ENCODE measurements at regions not wholly inside any gene's neighbourhood (a gene's known extent, or its start where the extent isn't known, plus 50 kb on each side); places are given as distances from the start of the nearest gene placed in this dataset.

DNA sequence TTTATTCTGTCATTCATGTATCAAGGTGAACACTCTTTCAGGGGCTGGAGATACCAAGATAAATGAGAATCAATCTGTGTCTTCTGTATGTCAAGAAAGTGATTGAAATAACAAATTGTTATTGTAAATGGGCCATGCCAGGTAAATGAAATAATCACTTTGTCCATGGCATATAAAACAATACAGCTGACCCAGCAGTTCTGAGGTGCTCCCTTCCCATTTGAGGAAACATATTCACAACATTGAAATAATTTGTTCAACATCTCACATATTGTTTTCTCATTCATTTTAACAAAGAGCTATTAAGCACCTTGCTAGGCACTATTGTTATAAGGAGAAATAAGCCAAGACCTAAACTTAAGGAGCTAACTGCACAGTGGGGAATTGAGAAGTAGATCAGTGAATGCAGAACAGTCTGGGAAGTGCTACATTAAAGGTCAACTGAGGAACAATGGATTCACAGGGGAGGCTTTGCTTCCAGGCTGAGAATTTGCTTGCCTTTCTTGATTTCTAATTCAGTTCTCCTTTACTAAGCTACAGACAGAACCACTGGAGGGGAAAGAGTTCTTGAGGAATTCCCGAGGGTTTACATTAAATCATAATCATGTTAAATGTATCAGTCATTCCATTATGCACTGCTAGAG, 806.3 kb upstream of the ARPP21 start:
- H3K36me3 Mint-ChIP-seq (ENCODE audit: insufficient read depth): no peaks in the 10 kb centered on the region
- TF ChIP-seq, protein P1, sequence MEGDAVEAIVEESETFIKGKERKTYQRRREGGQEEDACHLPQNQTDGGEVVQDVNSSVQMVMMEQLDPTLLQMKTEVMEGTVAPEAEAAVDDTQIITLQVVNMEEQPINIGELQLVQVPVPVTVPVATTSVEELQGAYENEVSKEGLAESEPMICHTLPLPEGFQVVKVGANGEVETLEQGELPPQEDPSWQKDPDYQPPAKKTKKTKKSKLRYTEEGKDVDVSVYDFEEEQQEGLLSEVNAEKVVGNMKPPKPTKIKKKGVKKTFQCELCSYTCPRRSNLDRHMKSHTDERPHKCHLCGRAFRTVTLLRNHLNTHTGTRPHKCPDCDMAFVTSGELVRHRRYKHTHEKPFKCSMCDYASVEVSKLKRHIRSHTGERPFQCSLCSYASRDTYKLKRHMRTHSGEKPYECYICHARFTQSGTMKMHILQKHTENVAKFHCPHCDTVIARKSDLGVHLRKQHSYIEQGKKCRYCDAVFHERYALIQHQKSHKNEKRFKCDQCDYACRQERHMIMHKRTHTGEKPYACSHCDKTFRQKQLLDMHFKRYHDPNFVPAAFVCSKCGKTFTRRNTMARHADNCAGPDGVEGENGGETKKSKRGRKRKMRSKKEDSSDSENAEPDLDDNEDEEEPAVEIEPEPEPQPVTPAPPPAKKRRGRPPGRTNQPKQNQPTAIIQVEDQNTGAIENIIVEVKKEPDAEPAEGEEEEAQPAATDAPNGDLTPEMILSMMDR (IDR thresholded peaks at IDR 0.05; ENCODE audit: unreplicated experiment): no peak
- no peaks in the 10 kb centered on the region for H3K27me3 Mint-ChIP-seq
- H3K4me3 Mint-ChIP-seq (ENCODE audit: low read depth): no peak overlapping the region
- H3K4me1 Mint-ChIP-seq (ENCODE audit: low read depth): no peaks in the 10 kb centered on the region
- H3K27ac Mint-ChIP-seq: no peak overlapping the region
- no peak for DNase-seq (ENCODE audit: low spot score, unreplicated experiment)
- H3K9me3 Mint-ChIP-seq (ENCODE audit: low read depth): peaks cover 3% of the 10 kb centered on the region

DNA sequence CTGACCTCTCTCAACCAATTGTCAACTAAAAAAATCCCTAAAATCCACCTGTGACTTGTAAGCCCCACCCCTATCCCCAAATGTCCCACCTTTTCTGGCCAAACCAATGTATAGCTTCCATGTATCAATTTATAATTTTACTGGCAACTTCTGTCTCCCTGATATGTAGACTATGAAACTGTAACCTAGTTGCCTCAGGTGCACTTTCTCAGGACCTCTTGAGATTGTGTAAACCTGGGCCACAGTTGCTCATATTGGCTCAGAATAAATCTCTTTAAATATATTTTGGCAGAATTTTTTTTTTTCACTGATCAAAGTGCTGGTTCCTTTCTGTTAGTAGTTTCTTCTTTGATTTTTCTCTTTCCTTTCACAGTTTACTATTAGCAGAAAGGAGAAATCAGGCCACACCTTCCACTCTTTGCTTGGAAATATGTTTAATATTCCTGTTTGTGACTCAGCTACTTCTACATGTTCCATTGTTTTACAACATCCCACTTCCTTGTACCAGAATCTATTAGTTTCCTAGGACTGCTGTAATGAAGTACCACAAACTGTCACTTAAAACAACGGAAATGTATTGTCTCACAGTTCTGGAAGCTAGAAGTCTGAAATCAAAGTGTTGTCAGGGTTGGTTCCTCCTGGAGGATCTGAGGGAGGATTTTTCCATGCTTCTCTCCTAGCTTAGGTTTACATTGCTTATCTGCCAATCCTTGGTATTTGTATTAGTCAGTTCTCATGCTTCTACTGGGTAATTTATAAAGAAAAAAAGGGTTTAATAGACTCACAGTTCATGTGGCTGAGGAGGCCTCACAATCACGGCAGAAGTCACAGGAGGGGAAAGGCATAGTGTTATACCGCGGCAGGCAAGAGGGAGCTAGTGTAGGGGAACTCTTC, 801.2 kb upstream of the ARPP21 start:
- H3K4me1 Mint-ChIP-seq (ENCODE audit: low read depth): peaks cover 7% of the 10 kb centered on the region
- H3K27me3 Mint-ChIP-seq: no peaks in the 10 kb centered on the region
- H3K4me3 Mint-ChIP-seq (ENCODE audit: low read depth): no peak overlapping the region
- H3K36me3 Mint-ChIP-seq (ENCODE audit: insufficient read depth): no peaks in the 10 kb centered on the region
- no peak overlapping the region for H3K27ac Mint-ChIP-seq
- H3K9me3 Mint-ChIP-seq (ENCODE audit: low read depth): peaks cover 3% of the 10 kb centered on the region
- no peak for DNase-seq (ENCODE audit: low spot score, unreplicated experiment)
- TF ChIP-seq, protein P1 (IDR thresholded peaks at IDR 0.05; ENCODE audit: unreplicated experiment): no peak

DNA sequence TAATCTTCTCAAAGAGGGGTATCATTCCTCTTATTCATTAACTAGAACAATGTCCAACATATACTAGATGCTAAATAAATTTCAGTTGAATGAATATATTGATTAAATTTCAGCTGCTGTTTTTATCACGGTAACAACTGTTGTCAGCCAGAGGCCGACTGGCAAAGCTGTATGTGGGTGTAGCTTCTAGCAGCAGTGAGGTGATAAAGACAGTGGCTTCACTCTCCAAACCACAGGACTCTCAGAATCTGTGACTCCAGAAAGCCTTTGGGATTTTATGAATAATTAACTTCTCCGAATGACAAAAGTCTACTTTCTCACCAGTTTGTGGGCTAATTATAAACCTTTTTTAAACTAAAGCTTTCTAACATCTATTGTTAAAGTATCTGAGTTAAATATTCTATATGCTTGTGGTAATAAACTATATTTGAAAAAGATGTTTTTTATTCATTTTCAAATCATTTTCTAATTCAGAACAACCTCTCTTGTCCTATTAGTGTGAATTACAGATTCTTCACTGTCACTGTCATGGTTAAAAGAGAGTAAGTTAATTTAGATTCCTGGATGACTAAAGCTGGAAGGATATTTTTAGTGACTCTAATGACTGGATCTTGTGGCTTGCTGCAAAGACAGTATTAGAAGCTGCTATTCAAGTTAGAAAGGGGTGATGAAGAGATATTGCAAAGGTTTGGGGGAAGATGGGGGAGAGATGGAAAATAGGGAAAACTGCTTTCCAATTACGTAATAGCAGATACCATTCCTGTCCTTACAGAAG, 796.4 kb upstream of the ARPP21 start:
- Mint-ChIP-seq H3K36me3 (ENCODE audit: insufficient read depth) (no peaks in the 10 kb centered on the region), H3K27me3 (no peaks in the 10 kb centered on the region), H3K4me1 (ENCODE audit: low read depth) (peaks cover 21% of the 10 kb centered on the region), H3K27ac (no peak overlapping the region), H3K9me3 (ENCODE audit: low read depth) (no peaks in the 10 kb centered on the region), H3K4me3 (ENCODE audit: low read depth) (no peak overlapping the region)
- DNase-seq (ENCODE audit: low spot score, unreplicated experiment): no peak
- TF ChIP-seq, protein P1 (IDR thresholded peaks at IDR 0.05; ENCODE audit: unreplicated experiment): no peak

DNA sequence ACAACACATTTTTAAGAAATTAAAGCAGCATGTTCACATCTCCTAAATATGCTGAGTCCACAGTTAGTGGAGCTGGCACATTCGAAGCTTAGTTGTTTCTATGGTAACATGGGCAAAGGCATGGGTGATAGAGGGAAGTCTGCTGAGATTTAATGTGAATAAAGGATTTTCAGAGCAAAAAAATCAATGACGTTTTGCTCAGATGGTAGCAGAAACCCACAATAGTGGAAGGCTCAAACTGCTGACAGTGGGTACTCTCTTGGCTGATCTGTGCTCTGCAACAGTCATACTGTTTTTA, 795.1 kb upstream of the ARPP21 start:
- no peak overlapping the region for H3K4me3 Mint-ChIP-seq (ENCODE audit: low read depth)
- peaks cover 17% of the 10 kb centered on the region for H3K4me1 Mint-ChIP-seq (ENCODE audit: low read depth)
- no peak for DNase-seq (ENCODE audit: low spot score, unreplicated experiment)
- H3K9me3 Mint-ChIP-seq (ENCODE audit: low read depth): no peaks in the 10 kb centered on the region
- no peaks in the 10 kb centered on the region for H3K36me3 Mint-ChIP-seq (ENCODE audit: insufficient read depth)
- TF ChIP-seq, protein P1 (IDR thresholded peaks at IDR 0.05; ENCODE audit: unreplicated experiment): no peak
- H3K27ac Mint-ChIP-seq: no peak overlapping the region
- no peaks in the 10 kb centered on the region for H3K27me3 Mint-ChIP-seq

DNA sequence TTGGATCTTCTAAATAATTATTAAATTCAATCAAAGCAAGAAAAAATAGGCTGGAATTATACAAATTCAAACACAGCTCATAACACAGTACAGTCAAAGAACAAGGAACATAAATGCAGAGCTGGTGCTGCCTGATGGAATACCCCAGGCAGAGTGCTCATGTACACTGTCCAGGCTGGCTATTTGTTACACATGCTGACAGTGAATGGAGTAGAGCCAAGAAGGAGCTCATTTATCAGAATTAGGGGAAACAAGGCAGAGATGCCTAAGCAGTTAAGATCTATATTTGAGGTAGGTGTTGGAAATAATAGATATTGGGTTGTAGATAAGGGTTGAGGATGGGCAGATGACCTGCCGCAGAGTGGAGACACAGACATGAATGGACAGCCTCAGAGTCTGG, 788.2 kb upstream of the ARPP21 start:
- no peaks in the 10 kb centered on the region for H3K4me1 Mint-ChIP-seq (ENCODE audit: low read depth)
- TF ChIP-seq, protein P1 (IDR thresholded peaks at IDR 0.05; ENCODE audit: unreplicated experiment): no peak
- no peak for DNase-seq (ENCODE audit: low spot score, unreplicated experiment)
- H3K27me3 Mint-ChIP-seq: no peaks in the 10 kb centered on the region
- no peak overlapping the region for H3K27ac Mint-ChIP-seq
- no peak overlapping the region for H3K4me3 Mint-ChIP-seq (ENCODE audit: low read depth)
- no peaks in the 10 kb centered on the region for H3K9me3 Mint-ChIP-seq (ENCODE audit: low read depth)
- no peaks in the 10 kb centered on the region for H3K36me3 Mint-ChIP-seq (ENCODE audit: insufficient read depth)
